ENCODE measurements at regions not wholly inside any gene's neighbourhood (a gene's known extent, or its start where the extent isn't known, plus 50 kb on each side); places are given as distances from the start of the nearest gene placed in this dataset.
A peak's percentile ranks its signal among the peaks of the same experiment; 100 is the strongest.
"Not testable (repeated sequence)": the region's sequence is repeated elsewhere in the genome, so short reads cannot be mapped to it uniquely, and the experiment has no call there.

DNA sequence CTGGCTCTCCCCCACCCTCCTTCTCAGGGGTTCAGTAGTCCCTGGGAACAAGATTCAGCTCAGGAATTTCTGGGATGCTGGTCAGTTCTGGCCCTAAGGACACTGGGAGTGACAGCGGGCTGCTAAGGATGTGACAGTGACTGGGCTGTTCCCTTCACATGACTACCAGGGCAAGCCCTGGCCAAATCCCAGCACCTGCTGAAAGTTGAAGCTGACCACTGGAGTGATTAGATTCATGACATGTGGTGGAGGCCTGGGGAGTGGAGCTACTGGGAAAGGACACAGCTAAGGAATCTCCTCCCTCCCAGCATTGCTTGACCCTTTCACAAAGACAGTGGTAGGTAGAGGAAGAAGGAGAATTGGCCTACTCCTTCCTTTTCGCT, 204.9 kb downstream of the DAD1 start:
- no peak for DNase-seq

DNA sequence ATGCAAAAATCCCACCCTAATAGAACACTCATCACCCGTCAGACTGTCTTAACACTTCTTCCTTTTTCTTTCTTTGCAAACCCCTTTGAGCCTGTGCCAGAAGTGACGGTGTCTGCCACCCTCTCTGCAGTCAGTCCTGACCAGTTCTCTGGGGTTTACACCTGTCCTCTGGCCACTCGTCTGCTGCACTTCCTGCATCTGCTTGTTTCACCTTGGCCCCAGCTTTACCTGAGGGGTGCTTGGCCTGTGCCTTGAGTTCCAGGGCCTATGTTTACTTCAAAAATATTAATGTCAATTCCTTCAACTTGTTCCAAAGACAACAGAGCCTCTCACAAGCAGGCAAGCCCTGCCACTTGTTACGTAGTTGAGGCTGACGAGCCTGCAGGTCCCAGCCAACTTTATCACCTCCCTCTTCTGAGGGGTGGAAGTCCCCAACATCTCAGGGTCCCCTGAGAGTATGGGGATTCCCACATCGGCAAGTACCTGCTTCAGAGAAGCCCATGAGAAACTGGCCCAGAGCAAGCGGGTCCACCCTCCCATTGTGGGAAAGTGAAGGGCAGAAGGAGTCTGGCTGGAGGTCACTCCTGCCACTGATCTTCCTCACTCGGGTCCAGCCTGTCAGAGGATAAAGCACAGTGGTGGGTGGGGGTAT, 205.4 kb downstream of the DAD1 start:
- no peak for DNase-seq

DNA sequence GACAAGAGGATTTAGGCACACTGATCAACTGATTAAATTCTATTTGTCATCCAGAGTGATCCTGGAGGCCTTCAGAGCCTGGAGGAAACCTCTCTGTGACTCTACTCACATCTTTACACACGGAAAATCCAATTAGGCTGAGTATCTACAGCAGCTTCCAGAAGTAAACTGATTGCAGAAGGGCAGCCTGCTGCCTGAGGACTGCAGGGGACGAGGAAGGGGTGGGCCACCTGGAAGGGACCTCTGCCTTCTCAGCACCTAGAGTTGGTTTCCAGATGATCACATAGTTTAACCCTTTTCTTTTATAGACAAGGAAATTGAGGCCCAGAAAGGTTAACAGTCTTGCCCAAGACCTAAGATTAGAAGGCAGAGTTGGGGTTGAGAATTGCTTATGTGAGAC, 206.1 kb downstream of the DAD1 start:
- no peak for DNase-seq

DNA sequence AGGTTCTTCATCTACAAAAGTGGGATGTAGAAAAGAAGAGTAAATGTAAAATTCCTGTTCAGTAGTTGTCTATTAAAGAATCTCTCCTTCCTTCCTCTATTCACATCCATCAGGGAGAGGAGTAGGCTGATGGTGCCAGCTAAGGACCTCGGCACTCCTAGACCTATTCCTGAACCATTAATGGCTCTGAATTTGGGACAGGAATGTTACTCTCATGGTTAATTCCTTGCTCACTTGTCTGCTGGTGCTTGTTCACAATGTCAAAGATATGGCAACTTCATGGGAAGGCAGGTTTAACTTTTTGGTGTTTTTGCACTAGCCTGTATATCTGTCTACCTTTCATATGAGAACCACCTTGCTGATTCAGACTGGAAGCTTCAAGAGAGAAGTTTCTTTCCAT, 206.6 kb downstream of the DAD1 start:
- no peak for DNase-seq

DNA sequence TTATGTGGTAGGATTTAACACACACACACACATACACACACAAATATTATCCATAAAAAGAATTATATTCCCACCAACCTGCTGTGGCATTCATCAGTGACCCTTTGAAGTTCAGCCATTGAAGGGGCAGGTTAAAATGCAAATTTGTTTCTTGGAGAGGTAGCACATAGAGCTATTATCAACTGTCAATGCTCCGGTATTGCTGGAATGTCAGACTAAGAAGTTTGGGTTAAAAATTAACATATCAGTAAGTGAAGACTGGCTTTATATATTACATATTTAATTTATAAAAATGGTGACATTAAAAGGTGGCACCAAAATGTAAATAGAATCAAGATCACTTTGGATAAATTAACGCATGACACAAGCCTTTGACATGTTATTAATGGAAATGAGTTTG, 207.3 kb downstream of the DAD1 start:
- no peak for DNase-seq

DNA sequence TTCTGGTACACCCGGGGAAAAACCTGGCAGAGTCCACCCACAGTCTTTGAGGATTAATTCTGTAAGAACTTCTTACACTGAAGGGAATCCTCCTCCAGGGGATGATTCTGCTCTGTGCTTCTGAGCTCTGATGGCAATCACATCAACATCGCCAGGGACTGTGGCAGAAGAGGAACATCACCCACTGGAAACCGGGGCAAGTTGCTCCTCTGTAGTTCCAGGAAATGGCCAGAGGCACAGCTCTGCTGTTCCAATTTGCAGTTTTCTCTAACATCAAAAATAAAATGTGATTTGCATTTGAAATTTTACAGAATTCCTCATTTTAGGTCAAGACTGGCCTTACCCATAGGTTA, 207.6 kb downstream of the DAD1 start:
- no peak for DNase-seq

DNA sequence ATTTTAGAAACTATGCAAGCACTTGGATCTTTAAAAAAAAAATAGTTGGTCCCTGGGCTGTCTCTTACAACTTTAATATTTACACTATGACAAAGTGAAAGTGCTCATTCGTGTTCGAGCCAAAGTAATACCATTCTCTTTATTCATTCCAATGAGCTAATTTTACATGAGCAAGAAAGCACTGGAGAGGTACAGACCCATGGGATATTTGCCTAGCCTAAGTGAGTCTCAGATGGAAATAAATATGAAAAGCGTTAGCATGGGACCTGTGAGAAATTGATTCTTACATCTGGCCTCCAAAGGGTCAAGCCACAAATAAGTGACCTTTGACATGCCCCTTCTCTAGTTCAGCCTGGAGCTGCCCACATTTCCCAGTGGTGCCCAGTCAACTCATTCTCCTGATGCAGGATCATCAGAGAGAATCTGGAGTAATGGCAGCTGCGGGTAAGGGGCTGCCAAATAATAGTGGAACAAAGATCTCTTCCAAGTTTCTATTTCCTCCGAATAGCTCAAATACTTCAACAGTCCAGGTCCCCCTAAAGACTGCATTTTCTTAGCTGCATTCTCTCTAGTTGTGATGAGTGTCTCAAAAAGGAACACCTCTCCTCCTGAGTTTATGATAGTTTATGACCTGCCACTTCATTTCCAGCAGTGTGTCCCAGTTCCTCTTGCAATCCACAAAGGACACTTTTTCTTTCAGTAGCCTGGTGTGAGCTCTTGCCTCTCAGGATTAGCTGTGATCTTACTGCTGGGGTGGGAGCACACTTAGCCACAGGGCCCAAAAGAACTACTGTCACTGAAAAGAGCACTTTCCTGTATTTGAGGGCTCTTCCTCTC, 208.2 kb downstream of the DAD1 start:
- DNase-seq: no peak

DNA sequence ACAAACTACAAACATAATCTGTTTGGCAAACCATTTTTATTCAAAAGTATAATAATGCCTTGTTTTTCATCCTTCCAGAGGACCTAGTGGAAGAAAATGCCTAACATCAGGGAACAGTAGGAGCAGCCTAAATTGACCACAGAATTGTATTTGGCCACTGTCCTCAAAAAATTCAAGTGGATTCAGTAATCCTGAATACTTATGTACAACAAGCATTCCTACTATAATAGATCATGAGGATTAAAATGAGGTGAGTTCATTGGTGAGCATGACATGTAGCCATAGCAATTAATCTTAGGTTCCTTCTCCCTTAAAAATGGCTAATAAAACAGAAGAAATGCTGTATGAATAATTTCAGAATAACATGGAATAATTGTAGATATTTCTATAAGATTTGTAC, 209.3 kb downstream of the DAD1 start:
- no peak for DNase-seq

DNA sequence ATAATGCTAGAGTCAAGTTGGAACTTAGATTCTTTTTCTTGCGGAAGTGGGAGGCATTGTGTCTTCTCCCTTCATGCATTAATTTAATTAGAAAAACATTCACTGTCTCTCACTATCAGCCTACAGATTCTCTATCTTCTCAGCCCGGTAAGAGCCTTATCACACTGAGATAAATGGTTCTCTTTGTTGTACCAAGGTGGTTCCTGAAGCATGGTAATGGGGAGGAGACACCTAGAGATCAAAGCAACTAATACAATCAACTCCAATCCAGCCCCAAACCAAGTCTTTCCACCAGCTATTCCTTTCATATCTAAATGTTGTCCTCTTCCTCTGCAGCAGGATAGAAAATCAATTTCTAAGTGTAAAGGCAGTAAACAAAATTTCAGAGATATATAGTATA, 210.8 kb downstream of the DAD1 start:
- DNase-seq: no peak

DNA sequence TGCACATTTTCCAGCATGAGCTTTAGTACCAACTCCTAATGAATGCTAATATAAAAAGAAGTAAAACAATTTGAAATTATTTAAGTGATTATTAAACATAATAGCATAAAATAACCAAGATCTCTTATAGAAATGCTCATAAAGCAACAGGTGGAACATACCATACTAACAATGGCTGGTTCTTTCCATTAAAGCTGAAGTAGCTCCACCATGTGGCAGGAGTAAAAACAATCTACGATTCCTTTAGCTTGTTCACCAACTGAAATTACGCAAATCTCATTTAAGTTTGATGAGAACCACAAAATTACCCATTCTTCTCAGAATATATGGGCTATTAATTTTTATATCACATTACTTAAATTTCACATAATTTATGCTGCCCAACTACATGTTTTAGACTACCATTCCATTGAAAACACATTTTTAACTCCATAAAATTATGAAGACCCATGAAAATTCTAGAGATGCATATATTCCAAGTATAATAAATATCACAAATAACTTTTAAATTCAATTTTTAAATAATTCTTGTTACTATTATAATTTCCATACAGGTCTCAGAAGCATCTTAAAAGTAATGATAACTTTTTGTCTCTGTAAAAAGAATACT, 213.6 kb downstream of the DAD1 start:
- peak; percentile 76 for DNase-seq

DNA sequence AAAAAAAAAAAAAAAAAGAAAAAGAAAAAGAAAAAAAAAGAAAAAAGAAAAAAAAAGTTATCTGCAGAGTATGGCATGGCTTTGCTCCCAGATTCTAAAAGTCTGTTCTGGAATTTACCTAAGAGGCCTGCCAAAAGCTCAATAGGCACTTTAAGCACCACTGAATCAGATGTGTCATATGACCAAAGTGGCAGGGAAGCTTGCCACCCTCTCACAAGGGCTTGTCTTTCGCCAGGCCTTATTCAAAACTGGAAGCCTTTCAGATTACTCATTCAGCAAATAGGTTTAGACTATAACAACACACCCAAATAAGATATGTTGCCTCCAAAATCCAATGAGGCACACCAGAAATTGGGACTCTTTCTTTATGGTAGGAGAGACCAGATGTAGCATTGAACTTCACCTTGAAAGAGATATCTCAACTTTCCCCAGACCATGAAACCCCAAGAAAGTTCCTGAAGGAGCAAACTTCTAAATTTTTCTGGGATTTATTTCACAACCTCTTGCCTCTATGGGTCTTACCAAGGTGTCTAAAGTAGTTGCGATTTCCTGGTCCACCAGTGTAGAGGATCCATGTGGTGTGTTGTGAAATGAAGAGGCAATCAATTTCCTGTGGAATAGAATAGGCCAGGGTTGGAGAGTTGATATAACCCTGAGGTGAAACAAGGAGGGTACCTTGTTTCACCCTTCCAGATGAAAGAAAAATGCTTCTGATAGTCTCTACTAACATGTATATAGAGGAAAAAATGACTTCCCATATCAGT, 218.8 kb downstream of the DAD1 start:
- no peak for DNase-seq

DNA sequence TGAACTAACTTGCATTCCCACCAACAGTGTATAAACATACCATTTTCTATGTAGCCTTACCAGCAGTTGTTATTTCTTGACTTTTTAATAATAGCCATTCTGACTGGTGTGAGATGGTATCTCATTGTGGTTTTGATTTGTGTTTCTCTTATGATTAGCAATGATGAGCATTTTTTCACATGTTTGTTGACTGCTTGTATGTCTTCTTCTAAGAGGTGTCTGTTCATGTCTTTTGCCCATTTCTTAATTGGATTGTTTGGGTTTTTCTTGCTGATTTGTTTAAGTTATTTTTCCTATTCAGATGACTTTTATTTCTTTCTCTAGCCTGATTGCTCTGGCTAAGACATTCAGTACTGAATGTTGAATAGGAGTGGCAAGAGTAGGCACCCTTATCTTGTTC, 230.3 kb downstream of the DAD1 start:
- no peak for DNase-seq

DNA sequence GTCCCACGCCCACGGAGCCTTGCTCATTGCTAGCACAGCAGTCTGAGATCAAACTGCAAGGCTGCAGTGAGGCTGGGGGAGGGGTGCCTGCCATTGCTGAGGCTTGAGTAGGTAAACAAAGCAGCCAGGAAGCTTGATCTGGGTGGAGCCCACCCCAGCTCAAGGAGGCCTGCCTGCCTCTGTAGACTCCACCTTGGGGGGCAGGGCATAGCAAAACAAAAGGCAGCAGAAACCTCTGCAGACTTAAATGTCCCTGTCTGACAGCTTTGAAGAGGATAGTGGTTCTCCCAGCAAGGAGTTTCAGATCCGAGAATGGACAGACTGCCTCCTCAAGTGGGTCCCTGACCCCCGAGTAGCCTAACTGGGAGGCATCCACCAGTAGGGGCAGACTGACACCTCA, 239.7 kb downstream of the DAD1 start:
- not testable (repeated sequence) for DNase-seq

DNA sequence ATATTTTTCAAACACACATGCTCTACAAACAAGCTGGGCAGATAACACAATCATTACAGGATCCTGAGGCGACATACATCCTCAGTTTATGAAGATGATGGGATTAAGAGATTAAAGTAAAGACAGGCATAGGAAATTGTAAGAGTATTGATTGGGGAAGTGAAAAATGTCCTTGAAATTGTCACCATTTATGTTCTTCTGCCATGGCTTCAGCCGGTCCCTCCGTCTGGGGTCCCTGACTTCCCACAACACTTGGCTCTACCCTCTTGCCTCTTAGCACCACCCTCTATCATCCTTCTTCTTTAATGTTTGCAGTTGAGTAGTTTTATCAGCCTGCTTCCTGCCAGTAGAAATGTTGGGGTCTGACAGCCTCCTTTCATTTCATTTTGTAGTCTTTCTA, 244.4 kb downstream of the DAD1 start:
- DNase-seq: no peak

DNA sequence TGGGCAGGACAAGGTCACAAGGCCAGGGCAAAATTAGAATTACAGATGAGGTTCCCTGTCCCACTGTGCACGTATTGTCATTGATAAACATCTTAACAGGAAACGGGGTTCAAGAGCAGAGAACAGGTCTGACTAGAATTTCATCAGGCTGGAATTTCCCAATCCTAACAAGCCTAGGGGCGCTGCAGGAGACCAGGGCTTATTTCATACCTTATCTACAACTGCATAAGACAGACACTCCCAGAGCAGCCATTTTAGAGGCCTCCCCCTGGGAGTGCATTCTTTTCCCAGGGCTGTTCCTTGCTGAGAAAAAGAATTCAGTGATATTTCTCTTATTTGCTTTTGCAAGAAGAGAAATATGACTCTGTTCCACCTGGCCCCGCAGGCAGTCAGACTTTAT, 244.8 kb downstream of the DAD1 start:
- DNase-seq: not testable (repeated sequence)

DNA sequence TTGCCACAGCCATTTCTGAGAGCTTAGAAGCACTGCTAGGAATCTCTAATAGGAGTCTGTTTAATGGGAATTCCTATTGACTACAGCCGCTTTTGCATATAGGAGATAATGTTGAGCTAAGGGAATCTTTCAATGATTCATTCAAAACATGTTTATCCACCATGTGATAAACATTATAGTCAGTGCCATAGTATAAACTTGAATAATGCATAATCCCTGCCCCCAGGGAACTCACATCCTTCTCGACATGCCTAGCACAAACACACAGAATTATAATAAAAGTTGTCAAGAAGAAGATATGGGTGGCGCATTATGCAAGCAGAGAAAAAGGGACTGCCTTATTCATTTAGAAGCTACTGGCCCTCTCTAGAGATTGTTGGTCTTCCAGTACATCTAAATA, 248.0 kb downstream of the DAD1 start:
- DNase-seq: no peak

DNA sequence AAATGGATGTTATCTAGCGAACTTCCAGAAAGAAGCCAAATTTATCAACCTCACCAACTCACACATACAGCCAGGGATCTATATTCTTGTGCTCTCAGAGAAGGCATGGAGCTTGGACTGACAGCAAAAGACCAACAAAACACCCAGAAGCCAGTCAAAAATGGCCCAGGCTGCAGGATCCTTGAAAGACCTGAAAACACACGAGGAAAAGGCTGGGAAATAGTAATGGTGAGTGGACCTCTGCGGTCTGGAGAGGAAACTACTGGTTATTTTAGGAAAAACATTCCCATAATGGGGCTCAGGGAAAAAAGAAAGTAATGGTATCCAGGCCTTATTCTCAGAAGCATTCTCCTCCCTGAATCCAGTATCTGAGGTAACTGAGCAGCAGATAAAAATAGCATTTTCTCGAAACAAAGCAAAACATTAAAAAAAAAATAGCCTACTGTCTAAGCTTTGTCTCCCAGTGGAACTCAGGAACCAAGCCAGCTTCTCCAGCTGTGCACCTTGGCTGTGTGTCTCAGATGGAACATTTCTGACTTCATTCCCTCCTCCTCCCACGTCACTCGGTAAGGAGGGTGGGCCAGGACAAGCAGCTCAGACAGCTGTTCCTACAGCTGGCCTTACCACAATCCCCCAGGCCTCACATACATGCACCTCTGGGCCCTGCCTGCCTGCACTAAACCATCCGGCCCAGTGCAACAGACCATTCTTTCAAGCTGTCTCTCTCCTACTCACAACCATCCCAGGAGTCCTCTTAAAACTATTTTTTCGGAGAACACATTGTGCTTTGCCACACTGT, 249.9 kb downstream of the DAD1 start:
- DNase-seq: no peak

DNA sequence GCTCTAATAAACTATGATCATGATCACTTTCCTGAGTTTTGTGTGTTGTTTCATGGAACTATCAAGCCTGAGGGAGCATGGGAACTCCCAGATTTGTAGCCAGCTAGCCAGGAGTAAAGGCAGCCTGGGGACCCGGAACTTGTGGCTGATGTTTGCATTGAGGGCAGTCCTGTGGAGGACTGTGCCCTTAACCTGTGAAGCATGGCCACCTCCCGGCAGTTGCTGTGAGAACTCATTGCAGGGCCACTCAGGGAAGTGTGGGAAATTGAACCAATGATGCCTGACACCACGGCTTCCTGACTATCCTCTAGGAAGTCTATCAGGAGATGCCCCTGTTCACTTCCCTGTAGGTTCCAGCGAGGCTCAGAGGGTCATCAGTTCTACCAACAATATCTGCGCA, 250.6 kb downstream of the DAD1 start:
- DNase-seq: no peak

DNA sequence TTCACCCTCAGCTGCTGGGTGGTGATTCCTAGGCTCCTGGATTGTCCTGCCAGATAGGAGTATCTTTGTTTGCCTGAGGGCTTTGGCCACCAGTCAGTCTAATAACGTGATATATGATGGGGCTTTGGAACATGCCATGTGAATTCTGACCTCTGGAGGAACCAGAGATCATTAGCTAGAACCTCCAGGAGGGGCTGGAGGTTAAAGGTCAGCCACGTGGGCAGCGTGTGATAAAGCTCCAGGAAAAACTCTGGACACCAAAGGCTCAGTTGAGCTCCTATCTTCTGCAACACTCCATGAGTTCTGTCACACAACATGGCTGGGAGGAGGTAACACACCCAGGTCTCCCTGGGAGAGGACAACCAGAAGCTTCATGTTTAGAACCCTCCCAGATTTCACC, 251.1 kb downstream of the DAD1 start:
- no peak for DNase-seq

DNA sequence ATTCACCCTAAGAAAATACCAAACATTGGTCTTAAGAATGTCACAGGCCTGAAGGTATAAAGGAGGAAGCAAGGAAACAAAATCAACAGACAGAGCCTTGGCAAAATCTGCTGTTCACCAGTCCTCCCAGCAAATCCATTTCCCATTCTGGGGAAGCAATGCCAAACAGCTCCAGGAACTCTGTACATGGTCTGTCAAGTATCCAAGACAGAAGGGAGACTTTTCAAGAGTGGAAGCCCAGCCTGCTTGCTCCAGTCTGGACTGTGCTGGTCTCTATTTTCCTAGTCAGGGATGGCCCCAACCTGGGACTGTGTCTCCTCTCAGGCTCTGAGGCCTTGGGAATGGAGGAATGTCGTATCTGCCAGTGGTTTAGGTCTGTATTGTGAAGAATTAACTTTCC, 251.5 kb downstream of the DAD1 start:
- DNase-seq: no peak

DNA sequence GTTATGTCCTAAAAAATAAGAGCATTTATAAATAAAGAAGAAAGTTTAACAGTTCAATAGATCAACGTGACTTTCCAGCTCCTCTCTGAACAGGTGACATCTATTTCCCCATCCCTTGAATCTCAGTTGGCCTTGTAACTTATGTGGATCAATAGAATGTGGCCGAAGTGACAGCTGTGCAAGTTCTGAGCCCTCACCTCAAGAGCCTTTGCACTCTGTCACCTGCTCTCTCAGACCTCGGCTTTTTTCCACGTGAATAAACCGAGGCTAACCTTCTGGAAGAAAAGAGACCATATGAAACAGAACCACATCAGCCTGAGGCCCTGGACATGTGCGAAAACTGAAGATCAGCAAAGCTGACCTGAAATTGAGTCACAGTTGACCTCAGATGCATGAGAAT, 253.0 kb downstream of the DAD1 start:
- DNase-seq: no peak

DNA sequence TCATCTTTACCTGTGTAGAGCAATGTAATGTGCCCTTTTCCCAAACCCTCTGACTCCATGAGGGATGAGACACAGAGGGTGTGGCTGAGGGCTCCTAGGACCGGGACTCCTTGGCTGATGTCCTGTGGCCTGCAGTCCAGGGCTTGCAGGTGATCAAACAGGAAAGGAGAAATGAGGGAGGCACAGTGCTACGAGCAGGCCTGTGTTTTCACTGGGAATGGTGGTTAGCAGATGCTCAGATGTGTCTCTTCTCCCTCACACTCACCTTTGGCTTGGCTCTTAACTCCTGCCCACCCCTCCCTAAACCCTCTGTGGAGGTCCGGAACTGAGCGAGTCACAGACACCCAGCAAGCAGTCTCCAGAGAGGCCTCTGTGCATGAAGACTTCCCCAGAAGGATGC, 254.4 kb downstream of the DAD1 start:
- peak; percentile 44 for DNase-seq

DNA sequence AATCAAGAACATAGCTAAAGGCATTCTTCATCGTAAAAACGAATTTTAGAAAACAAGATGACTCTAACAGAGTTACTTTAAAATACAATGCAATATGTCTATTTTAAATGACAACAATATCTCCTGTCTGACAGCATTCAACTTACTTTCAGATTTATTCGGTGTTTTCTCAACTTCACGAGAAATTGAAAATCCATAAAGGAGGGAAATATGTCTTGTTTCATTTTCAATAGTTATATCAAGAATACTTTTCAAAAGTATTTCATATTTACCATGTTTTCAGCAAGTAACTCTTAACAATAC, 254.8 kb downstream of the DAD1 start:
- no peak for DNase-seq

Data from NCI-H69 (cell line).